Neural crest cell (in vitro differentiated cells): ENCODE measurements at regions not wholly inside any gene's neighbourhood (a gene's known extent, or its start where the extent isn't known, plus 50 kb on each side); places are given as distances from the start of the nearest gene placed in this dataset.

Source experiments
- DNase-seq: peaks from one replicate; pipeline ENCODE4 v3.0.0; 2021; ENCODE audit warnings: low read depth, mixed read lengths, low spot score
- H3K27ac Mint-ChIP-seq: one replicate; pipeline ENCODE4 v1.8.0; 2021; ENCODE audit warnings: mild to moderate bottlenecking, mixed read lengths; ENCODE audit not compliant: unreplicated experiment
- H3K27me3 Mint-ChIP-seq: 2 replicates; pipeline ENCODE4 v1.8.0; 2021; ENCODE audit warnings: low read depth, mild to moderate bottlenecking, mixed read lengths
- H3K36me3 Mint-ChIP-seq: 2 replicates; pipeline ENCODE4 v1.8.0; 2021; ENCODE audit warnings: low read depth, mild to moderate bottlenecking, mixed read lengths
- H3K4me1 Mint-ChIP-seq: 2 replicates; pipeline ENCODE4 v1.8.0; 2021; ENCODE audit warnings: mixed read lengths
- H3K4me3 Mint-ChIP-seq: one replicate; pipeline ENCODE4 v1.8.0; 2021; ENCODE audit warnings: mild to moderate bottlenecking, mixed read lengths
- H3K9me3 Mint-ChIP-seq: 2 replicates; pipeline ENCODE4 v1.8.0; 2021; ENCODE audit warnings: mixed read lengths
- CTCF ChIP-seq: fragments of 200-600 bp; sonication (generic); conservative IDR thresholded peaks from 2 replicates; pipeline ENCODE4 v1.5.0; 2021; ENCODE audit warnings: antibody characterized with exemption, mild to moderate bottlenecking

- Mint-ChIP-seq H3K4me3 (no peak overlapping the region), H3K9me3 (no peaks in the 10 kb centered on the region), H3K27ac (no peak overlapping the region), H3K36me3 (no peaks in the 10 kb centered on the region), H3K4me1 (no peaks in the 10 kb centered on the region), H3K27me3 (no peaks in the 10 kb centered on the region)
- TF ChIP-seq CTCF = peak; percentile 16
- no peak for DNase-seq
These were observed 288.2 kb downstream of the CENPW start for GRCh38 chr6:126628125-126628524.

GRCh38 chr6:126631363-126631762, 291.4 kb downstream of the CENPW start:
- Mint-ChIP-seq H3K4me3 (no peak overlapping the region), H3K27ac (no peak overlapping the region)
- DNase-seq = no peak

DNA sequence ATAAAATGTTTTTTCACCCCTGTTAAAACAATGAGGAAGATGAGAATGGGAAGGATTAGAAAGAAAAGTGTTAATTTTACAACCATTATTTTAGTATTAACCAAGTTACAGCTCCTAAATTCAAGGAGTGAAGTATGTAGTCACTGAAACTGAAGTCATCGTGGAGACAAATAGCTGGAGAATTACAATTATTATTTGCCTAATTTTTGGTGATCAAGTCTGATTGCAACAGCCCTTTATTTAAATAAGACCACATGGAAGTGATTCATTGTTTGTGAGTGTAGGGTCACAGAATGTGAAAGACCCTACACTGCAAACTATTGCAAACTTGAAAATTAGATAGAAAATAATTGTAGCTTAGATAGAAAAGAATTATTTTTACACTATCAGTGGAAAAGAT, 292.4 kb downstream of the CENPW start:
- no peaks in the 10 kb centered on the region for H3K27me3 Mint-ChIP-seq
- no peaks in the 10 kb centered on the region for H3K4me1 Mint-ChIP-seq
- H3K36me3 Mint-ChIP-seq = no peaks in the 10 kb centered on the region
- TF ChIP-seq CTCF = no peak
- no peak overlapping the region for H3K4me3 Mint-ChIP-seq
- H3K9me3 Mint-ChIP-seq = no peaks in the 10 kb centered on the region
- no peak for DNase-seq
- no peak overlapping the region for H3K27ac Mint-ChIP-seq

More at GRCh38 chr6:126631363-126631762, 291.4 kb downstream of the CENPW start:
- H3K4me1 Mint-ChIP-seq = no peaks in the 10 kb centered on the region
- H3K27me3 Mint-ChIP-seq = no peaks in the 10 kb centered on the region
- H3K36me3 Mint-ChIP-seq = no peaks in the 10 kb centered on the region
- TF ChIP-seq CTCF = no peak
- no peaks in the 10 kb centered on the region for H3K9me3 Mint-ChIP-seq

GRCh38 chr6:126633373-126633772, 293.5 kb downstream of the CENPW start:
- no peaks in the 10 kb centered on the region for H3K27me3 Mint-ChIP-seq
- H3K4me1 Mint-ChIP-seq = no peaks in the 10 kb centered on the region
- H3K4me3 Mint-ChIP-seq = no peak overlapping the region
- DNase-seq = no peak
- H3K36me3 Mint-ChIP-seq = no peaks in the 10 kb centered on the region
- no peak overlapping the region for H3K27ac Mint-ChIP-seq
- TF ChIP-seq CTCF = no peak
- H3K9me3 Mint-ChIP-seq = no peaks in the 10 kb centered on the region

DNA sequence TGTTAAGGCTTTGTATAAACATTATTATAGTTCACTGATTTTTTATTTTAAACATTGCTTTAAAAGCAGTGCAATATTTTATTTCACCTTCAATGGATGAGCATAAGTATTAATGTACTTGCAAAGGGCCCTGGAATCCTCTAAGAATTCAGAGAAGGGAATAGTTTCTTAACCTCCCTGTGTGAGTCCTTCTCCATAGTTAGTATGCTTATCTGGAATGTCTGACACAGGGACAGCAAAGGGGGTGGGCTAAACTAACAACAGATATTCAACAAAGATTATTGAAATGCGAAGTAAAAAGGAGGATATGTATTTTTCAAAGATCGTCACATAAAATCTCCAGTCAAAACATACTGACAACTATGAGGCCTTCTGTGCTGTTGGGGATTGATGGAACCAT, 300.4 kb downstream of the CENPW start:
- no peaks in the 10 kb centered on the region for H3K36me3 Mint-ChIP-seq
- H3K27me3 Mint-ChIP-seq = no peaks in the 10 kb centered on the region
- no peaks in the 10 kb centered on the region for H3K9me3 Mint-ChIP-seq
- no peak overlapping the region for H3K27ac Mint-ChIP-seq
- no peak for DNase-seq
- H3K4me3 Mint-ChIP-seq = no peak overlapping the region
- no peak for TF ChIP-seq CTCF
- no peaks in the 10 kb centered on the region for H3K4me1 Mint-ChIP-seq

DNA sequence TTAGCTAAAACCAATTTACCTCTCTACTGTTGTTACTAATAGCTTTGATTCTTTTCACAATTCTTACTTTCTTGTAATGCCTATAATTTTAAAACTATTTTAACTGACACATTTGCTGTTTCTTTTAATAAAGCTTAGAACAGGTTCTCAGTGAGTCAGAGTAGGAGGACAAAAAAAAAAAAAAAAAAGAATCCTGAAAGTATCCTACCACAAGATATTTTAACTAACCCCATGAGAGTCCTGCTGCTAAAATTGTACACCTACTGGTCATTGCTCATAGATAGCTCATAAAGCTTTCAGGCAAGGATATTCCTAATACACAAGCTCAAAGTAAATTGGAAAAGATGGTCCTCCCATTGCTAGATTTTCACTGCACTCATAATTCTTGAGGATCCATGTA, 301.0 kb downstream of the CENPW start:
- no peaks in the 10 kb centered on the region for H3K36me3 Mint-ChIP-seq
- H3K4me1 Mint-ChIP-seq = no peaks in the 10 kb centered on the region
- no peak overlapping the region for H3K4me3 Mint-ChIP-seq
- no peaks in the 10 kb centered on the region for H3K9me3 Mint-ChIP-seq
- TF ChIP-seq CTCF = no peak
- no peak overlapping the region for H3K27ac Mint-ChIP-seq
- no peaks in the 10 kb centered on the region for H3K27me3 Mint-ChIP-seq
- DNase-seq = no peak
